GM18502 (cell line): ENCODE measurements at regions not wholly inside any gene's neighbourhood (a gene's known extent, or its start where the extent isn't known, plus 50 kb on each side); places are given as distances from the start of the nearest gene placed in this dataset.
"Not testable (repeated sequence)": the region's sequence is repeated elsewhere in the genome, so short reads cannot be mapped to it uniquely, and the experiment has no call there.

ENCODE experiments used
- ATAC-seq: cut with Tn5 transposase; IDR thresholded peaks from one replicate; pipeline ENCODE4 v1.9.1; 2021; ENCODE audit warnings: mild to moderate bottlenecking; ENCODE audit not compliant: unreplicated experiment, poor library complexity

DNA sequence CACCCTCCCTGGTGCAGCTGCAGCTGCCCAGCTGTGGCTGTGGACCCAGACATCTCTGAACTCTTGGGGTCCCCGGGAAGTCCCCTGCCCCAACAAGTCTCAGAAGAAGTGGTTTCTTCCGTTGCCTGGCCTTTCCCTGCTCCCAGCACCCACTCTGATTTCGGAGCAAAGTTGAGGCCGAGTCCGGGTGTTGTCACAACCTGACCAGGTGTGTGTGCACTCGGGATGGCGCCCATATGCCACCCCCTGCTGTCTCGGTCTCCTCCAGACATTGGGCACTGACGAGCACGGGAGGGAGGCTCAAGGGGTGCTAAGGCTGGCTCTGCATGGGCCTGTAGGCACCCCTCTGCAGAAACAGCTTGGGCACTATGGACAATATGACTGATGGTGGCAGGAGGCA, 1055.3 kb downstream of the REEP3 start:
- no peak for ATAC-seq

GRCh38 chr10:64578757-64579156, 1057.6 kb downstream of the REEP3 start:
- not testable (repeated sequence) for ATAC-seq

DNA sequence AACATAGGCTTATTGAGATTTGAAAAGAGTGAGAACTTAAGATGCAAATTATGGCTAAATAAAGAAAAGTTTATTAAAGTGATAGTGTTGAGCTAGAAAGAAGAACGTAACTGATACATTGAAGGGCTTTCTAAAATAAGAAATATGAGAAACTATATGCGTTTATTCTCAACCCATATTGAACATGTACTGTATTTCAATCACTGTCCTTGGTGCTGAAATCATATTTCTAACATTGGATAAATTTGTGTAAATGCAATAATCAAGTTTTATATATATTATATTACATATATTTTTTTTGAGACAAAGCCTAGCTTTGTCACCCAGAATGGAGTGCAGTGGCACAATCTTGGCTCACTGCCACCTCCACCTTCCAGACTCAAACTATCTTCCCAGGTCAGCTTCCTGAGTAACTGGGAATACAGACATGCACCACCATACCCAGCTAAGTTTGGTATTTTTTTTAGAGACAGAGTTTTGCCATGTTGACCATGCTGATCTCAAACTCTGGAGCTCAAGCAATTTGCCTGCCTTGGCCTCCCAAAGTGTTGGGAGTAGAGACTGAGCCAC, 1065.8 kb downstream of the REEP3 start:
- ATAC-seq: no peak

- ATAC-seq: no peak
These were observed 1072.9 kb downstream of the REEP3 start for GRCh38 chr10:64594072-64594471.

GRCh38 chr10:64598600-64598999, 1077.4 kb downstream of the REEP3 start:
- ATAC-seq: no peak

- ATAC-seq: no peak
These were observed 1080.1 kb downstream of the REEP3 start for GRCh38 chr10:64601298-64601697.

DNA sequence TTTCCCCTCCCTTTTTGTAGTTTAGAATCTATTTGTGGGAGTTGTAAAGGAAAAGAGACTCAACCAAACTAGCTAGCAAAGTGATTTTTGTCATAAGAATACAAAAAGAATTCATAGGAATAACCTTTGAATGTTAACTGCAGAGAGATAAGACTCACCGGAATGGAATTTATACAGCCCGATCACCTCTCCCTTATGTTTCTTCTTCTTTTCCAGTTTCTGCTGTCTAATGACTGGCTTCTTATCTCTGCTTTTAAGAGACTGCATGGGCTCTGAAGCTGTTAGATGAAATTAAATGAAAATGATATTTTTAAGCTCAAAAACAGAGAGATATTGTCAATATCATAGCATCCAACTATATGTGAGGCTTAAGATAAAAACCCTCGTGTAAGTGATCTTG, 1095.9 kb downstream of the REEP3 start:
- no peak for ATAC-seq

DNA sequence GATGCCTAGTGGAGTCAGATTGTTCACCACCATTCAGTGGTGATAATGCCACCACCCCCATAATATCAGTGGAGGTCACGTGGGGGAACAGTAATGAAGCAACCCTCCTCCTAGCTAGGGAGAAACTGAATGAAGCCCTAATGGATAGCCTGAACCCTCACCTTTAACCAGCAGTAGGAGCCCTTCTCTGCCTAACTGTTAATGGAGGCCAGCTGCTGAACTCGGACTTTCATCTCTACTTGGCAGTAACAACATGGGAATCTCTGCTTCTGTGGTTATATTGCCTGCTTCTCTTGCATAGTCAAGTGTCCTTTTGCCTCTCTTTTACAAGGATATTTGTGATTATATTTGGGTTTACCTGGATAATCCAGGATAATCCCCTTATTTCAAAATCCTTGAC, 1097.9 kb downstream of the REEP3 start:
- ATAC-seq: no peak

GRCh38 chr10:64626924-64627323, 1105.7 kb downstream of the REEP3 start:
- no peak for ATAC-seq

DNA sequence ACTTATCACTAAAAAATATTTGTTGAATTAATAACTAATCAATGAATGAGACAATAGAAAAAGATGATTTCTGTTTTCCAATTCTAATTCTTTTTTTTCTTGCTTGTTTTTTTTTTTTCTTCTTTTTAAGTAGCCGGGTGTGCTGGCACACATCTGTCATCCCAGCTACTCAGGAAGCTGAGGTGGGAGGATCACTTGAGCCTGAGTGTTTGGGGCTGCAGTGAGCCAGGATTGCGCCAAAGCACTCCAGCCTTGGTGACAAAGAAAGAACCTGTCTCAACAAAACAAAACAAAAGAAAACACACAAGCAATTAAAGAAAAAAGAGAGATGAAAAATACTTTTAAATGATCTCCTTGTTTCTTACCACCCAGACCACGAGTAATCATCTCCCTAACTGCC, 1109.3 kb downstream of the REEP3 start:
- ATAC-seq: no peak

- no peak for ATAC-seq
These were observed 1114.7 kb downstream of the REEP3 start for GRCh38 chr10:64635906-64636305.

DNA sequence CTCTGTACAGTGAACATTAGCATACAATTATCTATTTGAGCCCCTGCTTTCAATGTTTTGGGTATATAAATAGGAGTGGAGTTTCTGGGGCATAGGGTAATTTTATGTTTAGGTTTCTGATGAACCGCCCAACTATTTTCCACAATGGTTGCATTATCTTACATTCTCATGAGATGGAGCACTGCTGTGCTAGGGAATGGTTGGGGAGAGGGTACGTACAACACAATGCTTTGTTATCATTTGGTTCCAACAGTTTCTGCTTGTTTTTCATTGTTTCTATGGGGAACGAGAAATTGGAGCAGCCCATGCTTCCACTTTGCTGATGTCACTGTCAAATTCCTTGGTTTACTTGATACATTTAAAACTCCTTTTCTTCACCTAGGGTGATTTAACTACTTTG, 1115.3 kb downstream of the REEP3 start:
- no peak for ATAC-seq

DNA sequence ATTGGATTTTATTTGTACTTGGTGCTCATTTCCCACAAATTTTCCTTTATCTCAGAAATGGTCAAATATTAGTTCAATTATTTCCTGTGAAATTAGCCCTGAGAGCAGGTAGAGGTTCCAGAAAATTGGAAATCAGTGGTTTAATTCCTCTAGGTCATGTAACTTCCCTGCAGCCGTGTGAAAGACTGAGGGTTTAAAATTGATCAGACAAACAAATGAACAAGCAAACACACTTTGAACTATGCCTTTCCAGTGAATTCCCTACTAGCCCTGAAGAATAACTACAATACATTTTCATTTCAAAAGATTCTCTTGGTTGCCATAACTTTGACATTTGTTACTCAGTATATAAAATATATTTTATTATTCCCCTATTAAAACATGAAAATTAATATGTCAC, 1116.7 kb downstream of the REEP3 start:
- ATAC-seq: no peak

DNA sequence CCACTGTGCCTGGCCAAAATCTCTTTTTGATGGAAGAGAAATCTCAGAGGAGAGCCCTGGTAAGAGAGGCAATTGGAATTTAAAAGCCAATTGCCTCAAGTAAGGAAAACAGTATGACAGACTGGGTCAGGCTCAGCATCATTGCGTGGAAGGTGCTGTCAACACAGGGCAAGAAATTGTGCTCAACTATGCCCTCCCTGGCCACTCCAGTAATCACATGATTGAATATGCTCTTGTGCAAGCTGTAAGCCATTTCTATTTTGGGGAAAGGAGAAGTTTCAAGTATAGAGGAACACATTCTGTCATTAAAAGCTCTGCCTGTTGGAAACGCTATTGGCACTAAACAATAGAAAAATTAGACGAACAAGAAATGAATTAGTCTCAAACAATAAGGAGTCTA, 1127.7 kb downstream of the REEP3 start:
- ATAC-seq: peak; percentile 53

DNA sequence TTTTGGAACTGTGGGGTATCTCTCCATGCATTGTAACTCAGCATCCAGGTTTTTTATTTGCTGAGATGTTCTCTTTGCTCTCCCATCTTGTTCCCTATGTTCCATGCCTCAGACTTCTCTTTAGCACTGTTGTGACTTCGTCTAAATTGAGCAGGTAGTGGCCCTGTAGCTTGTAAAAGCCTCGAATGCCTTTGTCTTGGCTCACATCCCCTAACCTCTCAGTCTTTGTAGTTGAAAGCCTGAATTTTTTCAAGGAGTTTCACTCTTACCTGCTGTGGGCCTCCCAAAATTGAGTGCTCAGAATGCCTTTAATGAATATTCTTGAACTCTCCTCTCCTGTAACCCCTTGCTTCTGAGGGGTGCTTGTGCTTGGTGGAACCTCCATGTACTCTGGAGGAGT, 1137.3 kb downstream of the REEP3 start:
- ATAC-seq: no peak

DNA sequence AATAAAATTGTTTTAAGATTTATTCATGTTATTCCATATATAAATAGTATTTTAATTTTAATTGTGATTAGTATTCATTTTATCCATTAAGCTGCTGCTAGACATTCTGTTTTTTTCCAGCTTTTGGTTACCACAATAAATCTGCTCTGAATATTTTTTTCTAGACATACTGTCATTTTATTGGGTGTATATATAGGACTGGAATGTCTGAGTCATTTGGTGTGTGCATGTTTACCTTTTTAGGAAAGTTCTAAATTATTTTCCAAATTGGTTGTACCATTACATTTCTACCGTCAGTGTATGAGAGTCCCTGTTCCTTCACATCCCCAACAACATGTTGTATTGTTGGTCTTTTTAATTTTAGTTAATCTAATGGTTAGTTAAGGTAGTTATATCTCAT, 1138.1 kb downstream of the REEP3 start:
- no peak for ATAC-seq

DNA sequence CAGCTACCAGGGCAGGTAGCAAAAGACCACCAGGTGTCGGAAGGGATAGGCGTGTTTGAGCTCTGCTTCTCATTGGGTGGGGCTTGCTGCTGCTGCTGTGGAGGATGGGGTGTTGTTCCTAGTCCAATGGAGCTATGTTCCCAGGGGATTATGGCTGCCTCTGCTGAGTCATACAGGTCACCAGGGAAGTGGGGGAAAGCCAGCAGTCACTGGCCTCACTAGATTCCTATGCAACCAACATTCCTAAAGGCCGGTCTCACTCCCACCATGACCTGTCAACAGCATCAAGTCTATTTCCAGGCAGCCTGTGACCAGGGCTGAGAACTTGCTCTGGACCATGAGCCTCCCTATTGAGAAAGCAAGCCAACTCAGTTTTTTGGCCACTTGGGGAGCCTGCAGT, 1160.8 kb downstream of the REEP3 start:
- ATAC-seq: no peak

DNA sequence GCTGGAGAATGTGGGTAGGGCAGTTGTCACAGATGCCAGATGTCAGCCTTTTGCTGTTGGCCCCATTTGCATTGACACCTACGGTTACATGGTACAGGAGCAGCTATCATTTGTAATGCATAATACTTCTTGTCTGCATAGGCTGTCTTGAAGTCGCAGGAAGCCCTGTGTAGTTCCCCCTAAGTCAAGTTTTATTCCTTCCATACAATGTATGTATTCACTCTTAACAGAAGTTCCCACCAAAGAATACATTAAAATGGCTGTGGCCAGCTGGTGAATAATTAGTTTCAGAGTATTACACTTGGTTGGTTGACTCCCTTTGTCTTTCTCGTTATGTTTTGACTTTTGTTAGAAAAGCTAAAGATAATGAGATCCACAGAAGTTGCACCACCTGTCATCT, 1169.0 kb downstream of the REEP3 start:
- ATAC-seq: no peak

GRCh38 chr10:64699244-64699643, 1178.0 kb downstream of the REEP3 start:
- ATAC-seq: no peak

DNA sequence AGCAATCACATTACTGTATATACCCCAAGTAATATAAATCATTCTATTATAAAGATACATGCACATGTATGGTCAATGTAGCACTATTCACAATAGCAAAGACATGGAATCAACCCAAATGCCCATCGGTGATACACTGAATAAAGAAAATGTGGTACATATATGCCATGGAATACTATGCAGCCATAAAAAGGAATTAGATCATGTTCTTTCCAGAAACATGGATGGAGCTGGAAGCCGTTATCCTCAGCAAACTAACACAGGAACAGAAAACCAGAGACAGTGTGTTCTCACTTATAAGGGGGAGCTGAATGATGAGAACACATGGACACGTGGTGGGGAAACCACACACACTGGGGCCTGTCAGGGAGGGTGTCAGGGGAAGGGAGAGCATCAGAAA, 1180.9 kb downstream of the REEP3 start:
- not testable (repeated sequence) for ATAC-seq

DNA sequence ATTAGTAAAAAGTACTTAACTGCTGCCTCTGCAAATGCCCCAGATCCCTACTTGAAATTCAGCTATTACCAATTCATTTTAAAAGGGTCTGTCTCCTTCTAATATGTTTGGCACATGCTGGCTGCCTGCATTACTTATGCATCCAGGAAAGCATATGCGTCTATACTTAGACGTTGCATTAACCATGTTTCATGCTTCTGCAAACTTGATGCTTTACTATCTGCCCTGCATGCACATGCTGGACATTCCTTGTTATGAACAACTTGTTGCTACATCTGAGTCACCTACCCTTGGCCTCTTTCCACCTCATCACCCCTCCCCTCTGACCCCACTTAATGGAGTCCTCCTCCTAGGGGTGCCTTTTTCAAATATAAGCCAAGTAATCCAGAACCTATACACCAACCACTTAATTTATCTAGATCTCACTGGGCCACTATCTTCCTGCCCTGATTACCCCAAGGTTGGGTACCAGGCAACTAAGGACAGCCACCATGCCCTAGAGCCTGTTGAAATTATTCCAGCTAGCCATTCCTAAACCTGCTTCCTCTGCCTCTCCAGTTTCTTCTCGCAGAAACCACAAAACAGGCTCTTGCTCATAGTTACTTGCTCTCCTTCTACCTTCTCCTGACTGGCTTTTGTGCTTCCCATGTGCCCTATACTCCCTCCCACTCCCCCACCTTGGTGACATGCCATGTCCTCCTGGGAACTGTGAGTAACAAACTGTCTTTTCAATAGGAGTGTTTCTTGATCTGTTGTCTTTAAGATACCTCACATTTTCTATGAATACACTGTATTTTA, 1187.9 kb downstream of the REEP3 start:
- no peak for ATAC-seq

DNA sequence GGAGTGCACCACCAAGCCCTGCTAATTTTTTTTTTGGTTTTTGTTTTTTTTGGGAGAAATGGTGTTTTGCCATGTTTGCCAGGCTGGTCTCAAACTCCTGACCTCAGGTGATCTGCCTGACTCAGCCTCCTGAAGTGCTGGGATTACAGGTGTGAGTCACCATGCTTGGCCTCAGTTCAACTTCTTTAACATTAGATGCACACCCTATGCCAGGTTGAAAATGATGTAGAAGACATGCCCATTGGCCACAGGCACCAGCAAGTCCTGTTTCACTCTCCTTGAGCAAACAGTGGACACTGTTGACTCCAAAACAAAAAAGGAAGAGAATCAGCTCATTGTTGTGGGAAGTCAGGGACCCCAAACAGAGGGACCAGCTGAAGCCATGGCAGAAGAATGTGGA, 1205.3 kb downstream of the REEP3 start:
- no peak for ATAC-seq
